HepG2 (cell line): ENCODE measurements at regions not wholly inside any gene's neighbourhood (a gene's known extent, or its start where the extent isn't known, plus 50 kb on each side); places are given as distances from the start of the nearest gene placed in this dataset.

Experiments used
- ATAC-seq: fragments of 200-7000 bp; cut with Tn5 transposase; 3 replicates; pipeline ENCODE4 v1.9.1; 2020; ENCODE audit warnings: mild to moderate bottlenecking, moderate library complexity
- BruUV-seq: library from RNA; stranded (reverse); fragments of 400-500 nt; replicated peaks from 2 replicates; lab custom pipeline; 2021; lab: Mats Ljungman, UMichigan
- CTCF ChIA-PET: fragments of 300-600 bp; formaldehyde crosslinking; extraction: SDS; loops from one replicate; lab custom pipeline; 2021; ENCODE audit warnings: low total read pairs, inconsistent platforms, low intra/inter-chr PET ratio; lab: Yijun Ruan, JAX
- POLR2A ChIA-PET: fragments of 350-600 bp; sonication (Branson Sonifier 250); formaldehyde crosslinking; loops from one replicate; lab custom pipeline; 2020; ENCODE audit warnings: antibody characterized with exemption, inconsistent platforms; lab: Yijun Ruan, JAX
- DNase-seq: peaks from one replicate; pipeline ENCODE4 v3.0.0-alpha.2; 2015; ENCODE audit warnings: low spot score
- FAIRE-seq: peaks from 3 replicates; lab custom pipeline; 2011; peaks lifted over from hg19 to GRCh38; lab: Jason Lieb, UNC
- H2AFZ ChIP-seq: one replicate; pipeline ENCODE4 v1.6.1; 2011; ENCODE audit warnings: low read length, inconsistent platforms
- H3K27ac ChIP-seq: fragments of 300-600 bp; 3 replicates; pipeline ENCODE4 v1.8.0; 2011; ENCODE audit warnings: mixed run types, mild to moderate bottlenecking, mixed read lengths, low read length, inconsistent platforms; ENCODE audit not compliant: insufficient read depth; ENCODE audit errors: extremely low read length
- H3K27me3 ChIP-seq, 2 experiments: fragments of 200-600 bp in 1 of 2; 2 replicates in 1 of 2; 3 replicates in 1 of 2; pipeline versions ENCODE4 v1.6.0 to v1.8.0; 2011; ENCODE audit warnings: low read length in 2 of 2, mild to moderate bottlenecking in 2 of 2, moderate library complexity in 2 of 2, inconsistent platforms in 1 of 2; ENCODE audit not compliant: insufficient read depth in 2 of 2, control insufficient read depth in 1 of 2
- H3K36me3 ChIP-seq, 2 experiments: fragments of 200-600 bp in 1 of 2; replicated peaks in 1 of 2; 2 replicates in 1 of 2; 3 replicates in 1 of 2; pipeline versions ENCODE4 v1.5.1 to v1.8.0; 2011; ENCODE audit warnings: low read length in 2 of 2, inconsistent platforms in 1 of 2; ENCODE audit not compliant: insufficient read depth in 2 of 2, control insufficient read depth in 1 of 2
- H3K4me1 ChIP-seq: 2 replicates; pipeline ENCODE4 v1.5.1; 2012; ENCODE audit warnings: low read length, inconsistent platforms; ENCODE audit not compliant: insufficient read depth
- H3K4me2 ChIP-seq: 2 replicates; pipeline ENCODE4 v1.6.0; 2011; ENCODE audit warnings: low read depth, low read length, inconsistent platforms
- H3K4me3 ChIP-seq, 3 experiments: fragments of 200-600 bp in 1 of 3; sonication (generic), shearing (Covaris generic) in 1 of 3; replicated peaks in 1 of 3; 2 replicates each; pipeline ENCODE4 v1.5.1; 2011 to 2016; ENCODE audit warnings: low read length in 3 of 3, inconsistent platforms in 2 of 3, low read depth in 2 of 3, mild to moderate bottlenecking in 2 of 3, control low read depth in 1 of 3, mixed read lengths in 1 of 3; ENCODE audit not compliant: insufficient read depth in 1 of 3
- H3K79me2 ChIP-seq: one replicate; pipeline ENCODE4 v1.6.1; 2011; ENCODE audit warnings: low read length, inconsistent platforms; ENCODE audit not compliant: insufficient read depth
- H3K9ac ChIP-seq: 2 replicates; pipeline ENCODE4 v1.6.0; 2011; ENCODE audit warnings: mild to moderate bottlenecking, low read depth, low read length, inconsistent platforms; ENCODE audit not compliant: insufficient read depth
- H3K9me3 ChIP-seq: 2 replicates; pipeline ENCODE4 v1.5.1; 2012; ENCODE audit warnings: mild to moderate bottlenecking, low read length
- H4K20me1 ChIP-seq: 2 replicates; pipeline ENCODE4 v1.6.0; 2011; ENCODE audit warnings: inconsistent platforms, mild to moderate bottlenecking, low read length, moderate library complexity; ENCODE audit not compliant: insufficient read depth
- NAIF1 ChIP-seq: sonication (generic); formaldehyde crosslinking; IDR thresholded peaks from 2 replicates; pipeline ENCODE4 v1.5.0; 2020; ENCODE audit warnings: mild to moderate bottlenecking, missing genetic modification reagents, borderline replicate concordance
- RARA ChIP-seq: IDR thresholded peaks from 2 replicates; pipeline ENCODE4 v1.6.1; 2016; ENCODE audit warnings: missing genetic modification reagents, missing compliant biosample characterization
- STAG1 ChIP-seq: sonication (generic); formaldehyde crosslinking; IDR thresholded peaks from 2 replicates; pipeline ENCODE4 v1.4.0; 2020; ENCODE audit warnings: missing genetic modification reagents
- ZNF468 ChIP-seq: sonication (generic); formaldehyde crosslinking; IDR thresholded peaks from 2 replicates; pipeline ENCODE4 v1.8.0; 2022; ENCODE audit warnings: mild to moderate bottlenecking, moderate library complexity, missing genetic modification reagents
- ZNF670 ChIP-seq: sonication (generic); formaldehyde crosslinking; IDR thresholded peaks from 2 replicates; pipeline ENCODE4 v1.8.0; 2022; ENCODE audit warnings: mild to moderate bottlenecking, missing genetic modification reagents, borderline replicate concordance
- WGBS: methylation state at CpG from one replicate; pipeline ENCODE4 v1.1.6; 2017; ENCODE audit warnings: low lambda C conversion rate; 5-methylcytosine and 5-hydroxymethylcytosine counted together
- in situ Hi-C: cut with HindIII; loops from 2 replicates; pipeline ENCODE4 v1.10.0; 2017; ENCODE audit warnings: low pct_unique_long_range_greater_than_20kb; ENCODE audit not compliant: extremely low pct_ligation_motif_present
- intact Hi-C: fragments of 100-400 bp; cut with micrococcal nuclease; formaldehyde crosslinking; loops from one replicate; pipeline ENCODE4 v1.10.0; 2022; ENCODE audit not compliant: unreplicated experiment
- TF ChIP-seq, protein P1 (sequence below): sonication (generic); formaldehyde crosslinking; IDR thresholded peaks from 2 replicates; pipeline ENCODE4 v1.4.0; 2020; ENCODE audit warnings: missing genetic modification reagents, mild to moderate bottlenecking, borderline replicate concordance
- TF ChIP-seq, protein P2 (sequence below): sonication (generic); formaldehyde crosslinking; IDR thresholded peaks from 2 replicates; pipeline ENCODE4 v1.5.0; 2020; ENCODE audit warnings: mild to moderate bottlenecking, missing genetic modification reagents, moderate library complexity

DNA sequence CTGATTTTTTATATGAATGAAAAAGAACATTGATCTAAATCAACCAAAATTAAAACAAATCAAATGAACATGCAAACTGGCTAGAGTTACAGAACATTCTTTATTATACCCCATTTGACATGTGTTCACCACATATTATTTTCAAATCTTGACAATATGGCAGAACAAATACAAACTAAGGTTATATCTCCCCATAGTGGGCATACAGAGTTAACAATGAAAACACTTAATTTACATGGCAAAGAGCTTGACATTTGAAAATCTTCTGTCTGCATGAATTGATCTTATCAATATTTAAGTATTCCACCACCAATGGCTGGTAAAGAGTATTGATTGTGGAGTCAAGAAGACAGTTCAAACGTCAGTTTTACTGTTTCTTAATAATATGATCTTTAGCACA lies 197.9 kb upstream of the ANO3 start (continued):
- TF ChIP-seq, protein P1, sequence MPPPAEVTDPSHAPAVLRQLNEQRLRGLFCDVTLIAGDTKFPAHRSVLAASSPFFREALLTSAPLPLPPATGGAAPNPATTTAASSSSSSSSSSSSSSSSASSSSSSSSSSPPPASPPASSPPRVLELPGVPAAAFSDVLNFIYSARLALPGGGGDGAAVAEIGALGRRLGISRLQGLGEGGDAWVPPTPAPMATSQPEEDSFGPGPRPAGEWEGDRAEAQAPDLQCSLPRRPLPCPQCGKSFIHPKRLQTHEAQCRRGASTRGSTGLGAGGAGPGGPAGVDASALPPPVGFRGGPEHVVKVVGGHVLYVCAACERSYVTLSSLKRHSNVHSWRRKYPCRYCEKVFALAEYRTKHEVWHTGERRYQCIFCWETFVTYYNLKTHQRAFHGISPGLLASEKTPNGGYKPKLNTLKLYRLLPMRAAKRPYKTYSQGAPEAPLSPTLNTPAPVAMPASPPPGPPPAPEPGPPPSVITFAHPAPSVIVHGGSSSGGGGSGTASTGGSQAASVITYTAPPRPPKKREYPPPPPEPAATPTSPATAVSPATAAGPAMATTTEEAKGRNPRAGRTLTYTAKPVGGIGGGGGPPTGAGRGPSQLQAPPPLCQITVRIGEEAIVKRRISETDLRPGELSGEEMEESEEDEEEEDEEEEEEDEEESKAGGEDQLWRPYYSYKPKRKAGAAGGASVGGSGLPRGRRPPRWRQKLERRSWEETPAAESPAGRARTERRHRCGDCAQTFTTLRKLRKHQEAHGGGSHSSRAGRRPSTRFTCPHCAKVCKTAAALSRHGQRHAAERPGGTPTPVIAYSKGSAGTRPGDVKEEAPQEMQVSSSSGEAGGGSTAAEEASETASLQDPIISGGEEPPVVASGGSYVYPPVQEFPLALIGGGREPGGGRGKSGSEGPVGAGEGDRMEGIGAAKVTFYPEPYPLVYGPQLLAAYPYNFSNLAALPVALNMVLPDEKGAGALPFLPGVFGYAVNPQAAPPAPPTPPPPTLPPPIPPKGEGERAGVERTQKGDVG (CRISPR knock-in tag): no peak
- TF ChIP-seq NAIF1 (CRISPR knock-in tag): no peak
- TF ChIP-seq ZNF670: no peak
- TF ChIP-seq RARA (CRISPR knock-in tag): no peak

DNA sequence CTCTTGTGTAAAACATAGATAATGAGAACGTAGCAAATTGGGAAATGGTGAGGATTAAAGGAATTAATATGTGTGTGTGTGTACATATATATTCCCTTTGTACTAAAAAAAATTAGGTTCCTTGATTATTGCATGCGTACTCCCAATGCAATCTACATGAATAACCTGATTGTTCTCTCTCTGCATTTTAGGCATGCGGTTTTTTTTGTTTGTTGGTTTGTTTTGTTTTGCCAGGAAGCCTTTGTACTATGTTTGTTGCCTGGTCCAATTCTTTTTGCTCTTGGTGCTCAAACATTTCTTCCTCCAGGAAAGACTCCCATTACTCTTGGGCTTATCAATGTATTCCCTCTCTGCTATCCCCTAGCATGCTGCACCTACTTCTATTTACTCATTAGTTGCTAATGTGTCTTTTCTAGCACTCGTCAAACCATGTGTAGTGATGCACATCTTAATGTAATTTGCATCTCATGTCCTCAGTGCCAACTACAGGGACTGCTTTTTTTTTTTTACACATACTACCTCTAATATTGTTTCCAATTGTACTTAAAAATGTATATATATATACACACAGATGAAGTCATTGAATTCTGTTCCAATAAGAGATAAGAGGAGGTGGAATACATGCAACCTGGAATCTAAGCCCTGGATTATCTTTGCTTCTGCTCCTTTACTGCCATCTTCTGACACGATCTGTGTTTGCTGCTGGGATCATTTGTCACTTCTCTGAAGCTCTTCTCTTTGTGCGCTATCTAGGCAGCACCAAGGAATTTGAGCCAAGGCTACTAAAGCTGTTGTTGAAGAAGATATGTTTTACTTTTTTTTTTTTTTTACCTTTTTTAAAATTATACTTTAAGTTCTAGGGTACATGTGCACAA lies 197.2 kb upstream of the ANO3 start:
- in situ Hi-C loops: no loop called here
- no peaks in the 10 kb centered on the region for H3K9me3 ChIP-seq
- H3K27ac ChIP-seq: no peak overlapping the region
- H3K4me1 ChIP-seq: no peaks in the 10 kb centered on the region
- no peaks in the 10 kb centered on the region for H3K27me3 ChIP-seq
- intact Hi-C loops: loop anchor here (1.0 kb wide), 1 partner anchor 152 kb away; no protein-coding TSS in a partner anchor
- WGBS: 3% methylated on average over 6 of the region's 6 CpGs
- BruUV-seq: no TSS peak
- H3K79me2 ChIP-seq: no peaks in the 10 kb centered on the region
- H4K20me1 ChIP-seq: no peaks in the 10 kb centered on the region
- ChIA-PET CTCF (no interaction called here), POLR2A (no interaction called here)
- H3K9ac ChIP-seq: no peak overlapping the region
- DNase-seq: peak; percentile 3
- FAIRE-seq: no peak
- ATAC-seq: peak; percentile 63; the same call in 2 of the 3 replicates
- no peaks in the 10 kb centered on the region for H3K36me3 ChIP-seq
- no peak overlapping the region for H3K4me2 ChIP-seq
- TF ChIP-seq STAG1 (CRISPR knock-in tag): peak; percentile 54
- TF ChIP-seq, protein P2, sequence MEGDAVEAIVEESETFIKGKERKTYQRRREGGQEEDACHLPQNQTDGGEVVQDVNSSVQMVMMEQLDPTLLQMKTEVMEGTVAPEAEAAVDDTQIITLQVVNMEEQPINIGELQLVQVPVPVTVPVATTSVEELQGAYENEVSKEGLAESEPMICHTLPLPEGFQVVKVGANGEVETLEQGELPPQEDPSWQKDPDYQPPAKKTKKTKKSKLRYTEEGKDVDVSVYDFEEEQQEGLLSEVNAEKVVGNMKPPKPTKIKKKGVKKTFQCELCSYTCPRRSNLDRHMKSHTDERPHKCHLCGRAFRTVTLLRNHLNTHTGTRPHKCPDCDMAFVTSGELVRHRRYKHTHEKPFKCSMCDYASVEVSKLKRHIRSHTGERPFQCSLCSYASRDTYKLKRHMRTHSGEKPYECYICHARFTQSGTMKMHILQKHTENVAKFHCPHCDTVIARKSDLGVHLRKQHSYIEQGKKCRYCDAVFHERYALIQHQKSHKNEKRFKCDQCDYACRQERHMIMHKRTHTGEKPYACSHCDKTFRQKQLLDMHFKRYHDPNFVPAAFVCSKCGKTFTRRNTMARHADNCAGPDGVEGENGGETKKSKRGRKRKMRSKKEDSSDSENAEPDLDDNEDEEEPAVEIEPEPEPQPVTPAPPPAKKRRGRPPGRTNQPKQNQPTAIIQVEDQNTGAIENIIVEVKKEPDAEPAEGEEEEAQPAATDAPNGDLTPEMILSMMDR (CRISPR knock-in tag): peak; percentile 53
- no peak for TF ChIP-seq ZNF468 (CRISPR knock-in tag)
- no peak overlapping the region for H2AFZ ChIP-seq
- no peak overlapping the region for H3K4me3 ChIP-seq
